ENCODE measurements at regions not wholly inside any gene's neighbourhood (a gene's known extent, or its start where the extent isn't known, plus 50 kb on each side); places are given as distances from the start of the nearest gene placed in this dataset.

DNA sequence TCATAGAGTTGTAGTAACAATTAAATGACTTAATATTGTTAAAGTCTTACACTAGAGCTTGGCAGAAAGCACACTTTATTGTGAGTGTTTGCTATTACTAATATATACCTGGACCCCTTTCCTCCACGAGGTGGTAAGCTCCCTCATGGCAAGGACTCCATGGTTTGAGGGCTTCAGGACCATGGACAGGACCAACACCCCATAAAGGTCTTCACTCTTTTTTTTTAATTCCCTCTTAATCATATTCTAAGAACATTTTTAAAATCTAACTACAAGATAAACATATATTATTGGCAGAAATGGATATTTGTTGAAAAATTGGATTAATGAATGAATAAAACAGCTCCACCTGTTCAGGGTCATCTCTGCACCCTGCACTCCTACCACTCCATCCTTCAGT, 154.5 kb downstream of the CBLN1 start:
- no peak for DNase-seq

DNA sequence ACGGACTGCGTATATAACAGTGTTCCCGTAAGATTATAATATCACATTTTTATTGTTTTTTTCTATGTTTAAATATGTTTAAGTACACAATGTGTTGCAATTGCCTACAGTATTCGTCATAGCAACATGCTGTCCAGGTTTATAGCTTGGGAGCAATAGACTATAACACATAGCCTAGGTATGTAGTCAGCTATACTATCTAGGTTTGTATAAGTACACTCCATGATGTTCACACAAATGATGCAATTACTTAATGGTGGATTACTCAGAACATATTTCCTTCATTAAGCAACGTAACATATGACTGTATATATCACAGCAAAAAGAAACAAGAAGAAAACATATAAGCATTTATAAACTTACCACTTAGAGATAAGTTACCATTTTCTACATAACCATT, 160.0 kb downstream of the CBLN1 start:
- DNase-seq = no peak

DNA sequence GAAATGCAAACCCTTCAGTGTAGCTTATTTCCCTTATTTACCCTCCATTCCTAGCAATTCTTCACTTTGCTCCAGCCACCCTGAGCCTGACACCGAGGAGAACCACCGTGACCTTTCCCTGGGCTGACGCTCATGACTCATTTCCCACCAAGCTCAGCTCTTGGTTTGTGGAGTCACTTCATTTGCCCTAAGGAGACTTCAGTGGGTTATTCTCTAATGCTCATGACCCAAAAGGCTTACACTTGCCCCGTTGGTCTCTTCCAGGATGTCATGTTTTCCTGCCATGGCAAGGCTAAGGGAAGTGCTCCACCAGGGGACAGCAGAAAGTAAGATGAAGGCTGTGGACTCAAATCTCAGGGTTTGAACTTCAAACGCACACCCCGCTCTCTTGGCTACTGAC, 161.0 kb downstream of the CBLN1 start:
- no peak for DNase-seq

DNA sequence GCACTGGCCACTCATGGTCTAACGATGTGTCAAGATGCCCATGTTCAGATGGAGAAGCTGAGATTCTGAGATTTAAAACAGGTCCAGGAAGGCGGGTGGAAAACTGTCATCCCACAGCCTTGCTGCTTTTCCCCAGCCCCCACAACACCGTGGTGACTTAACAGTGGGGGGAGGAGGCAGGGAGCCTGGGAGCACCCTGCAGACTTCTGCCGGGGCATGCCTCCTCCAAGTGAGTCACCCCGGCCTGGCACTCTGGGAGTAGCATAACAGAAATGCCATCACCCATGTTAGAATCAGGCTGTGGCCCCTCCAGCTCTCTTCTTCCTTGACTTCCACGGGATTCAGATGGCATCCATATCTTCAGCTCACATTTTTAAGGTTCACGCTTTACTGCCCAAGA, 164.8 kb downstream of the CBLN1 start:
- DNase-seq = no peak

DNA sequence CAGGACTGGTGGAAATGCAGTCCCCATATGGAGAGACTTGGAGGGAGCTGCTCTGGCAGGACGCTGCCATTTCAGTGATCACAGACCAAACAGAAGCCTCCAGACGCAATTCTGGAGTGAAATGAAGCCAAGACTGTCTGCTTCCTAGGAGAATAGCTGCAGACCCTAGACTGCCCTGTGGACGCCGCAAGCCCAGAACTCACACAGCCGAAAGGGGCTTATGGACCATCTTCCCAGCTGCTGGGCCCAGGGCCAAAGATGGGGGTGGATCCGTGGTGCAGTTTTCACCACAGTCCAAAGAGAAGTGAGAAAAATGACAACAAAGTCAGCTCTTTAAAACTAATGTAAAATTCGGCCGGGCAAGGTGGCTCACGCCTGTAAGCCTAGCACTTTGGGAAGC, 165.7 kb downstream of the CBLN1 start:
- no peak for DNase-seq

DNA sequence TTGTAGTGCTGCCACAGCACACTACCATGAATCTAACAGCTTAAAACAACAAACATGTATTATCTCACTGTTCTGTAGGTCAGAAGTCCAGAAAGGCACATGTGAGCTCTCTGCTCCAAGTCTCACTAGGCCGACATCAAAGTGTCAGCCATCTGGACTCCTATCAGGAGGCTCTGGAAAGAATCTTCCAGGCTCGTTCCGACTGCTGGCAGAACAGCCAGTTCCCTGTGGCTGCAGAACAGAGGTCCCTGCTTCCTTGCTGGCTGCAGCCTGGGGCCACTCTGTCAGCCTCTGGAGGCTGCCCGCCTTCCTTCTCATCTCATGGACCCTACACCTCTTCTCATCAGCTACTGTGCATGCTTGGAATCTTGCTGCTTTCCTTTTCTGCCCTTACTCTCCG, 168.9 kb downstream of the CBLN1 start:
- no peak for DNase-seq

DNA sequence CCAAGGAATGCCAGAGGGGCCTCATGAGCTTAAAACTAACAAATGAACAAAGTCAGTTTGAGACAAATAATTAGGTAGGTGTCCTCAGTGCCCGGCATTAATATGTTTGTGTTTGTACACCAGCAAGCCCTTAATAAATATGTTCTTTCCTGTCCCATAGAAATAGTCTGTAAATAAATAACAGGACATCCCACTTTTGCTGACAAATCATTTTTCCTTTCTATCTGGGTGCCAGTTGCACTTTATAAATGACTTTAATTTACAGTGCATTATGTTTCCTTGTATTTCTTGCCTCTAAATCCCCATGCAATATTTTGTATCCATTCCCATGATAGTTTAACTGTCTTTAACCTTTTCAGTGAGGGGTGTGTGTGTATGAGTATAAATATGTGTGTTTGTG, 170.3 kb downstream of the CBLN1 start:
- DNase-seq = no peak

DNA sequence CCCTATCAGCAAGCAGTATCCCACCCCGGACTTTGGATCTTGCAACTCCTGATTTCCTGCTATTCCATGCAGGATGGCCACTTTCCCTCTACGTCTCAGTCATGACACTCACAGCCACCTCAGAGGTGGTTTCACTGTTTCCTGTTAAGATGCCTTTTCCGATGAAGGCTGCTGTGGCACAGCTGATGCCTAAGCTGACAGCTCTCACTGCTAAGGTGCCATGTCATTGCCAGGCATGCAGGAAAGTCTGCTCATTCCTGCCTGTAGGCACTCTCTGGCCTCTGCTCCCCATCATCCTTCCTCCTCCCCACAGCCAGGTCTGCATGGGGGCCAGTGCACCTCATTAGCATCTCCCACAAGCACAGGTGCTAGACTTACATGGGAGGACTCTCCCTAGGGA, 173.0 kb downstream of the CBLN1 start:
- no peak for DNase-seq

DNA sequence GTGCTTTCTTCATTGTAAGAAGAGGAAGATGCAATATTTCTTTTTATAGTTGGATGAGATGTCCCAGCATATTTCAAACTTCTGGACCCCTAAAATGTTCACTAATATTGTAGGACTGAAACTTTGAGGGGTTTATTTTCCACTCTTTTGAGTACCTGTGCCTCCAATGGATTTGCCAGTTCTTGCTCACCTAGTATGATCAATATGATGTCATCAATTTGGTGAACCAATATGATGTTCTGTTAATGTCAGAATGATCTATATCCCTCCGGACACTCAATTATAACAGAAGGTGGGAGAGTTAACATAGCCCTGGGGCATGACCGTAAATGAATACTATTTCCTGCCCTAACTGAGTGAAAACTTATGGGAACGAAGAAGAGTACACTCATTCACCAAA, 178.3 kb downstream of the CBLN1 start:
- DNase-seq = no peak

DNA sequence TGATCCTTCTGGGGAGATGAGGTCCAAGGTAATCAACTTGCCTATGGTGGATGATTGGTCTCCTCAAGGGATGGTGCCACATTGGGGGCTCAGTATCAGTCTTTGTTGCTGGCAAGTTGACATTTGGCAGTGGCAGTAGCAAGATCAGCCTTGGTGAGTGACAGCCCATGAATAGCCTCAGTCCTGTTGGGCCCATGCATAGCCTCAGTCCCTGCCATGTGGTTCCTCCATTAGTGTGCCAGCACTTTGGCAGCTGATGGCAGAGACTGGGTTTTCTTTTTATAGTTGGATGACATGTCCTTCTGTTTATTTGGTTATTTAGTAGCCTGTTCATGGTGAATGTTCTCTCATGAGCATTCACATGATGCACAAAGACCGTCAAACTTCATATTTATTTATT, 179.6 kb downstream of the CBLN1 start:
- DNase-seq = no peak

DNA sequence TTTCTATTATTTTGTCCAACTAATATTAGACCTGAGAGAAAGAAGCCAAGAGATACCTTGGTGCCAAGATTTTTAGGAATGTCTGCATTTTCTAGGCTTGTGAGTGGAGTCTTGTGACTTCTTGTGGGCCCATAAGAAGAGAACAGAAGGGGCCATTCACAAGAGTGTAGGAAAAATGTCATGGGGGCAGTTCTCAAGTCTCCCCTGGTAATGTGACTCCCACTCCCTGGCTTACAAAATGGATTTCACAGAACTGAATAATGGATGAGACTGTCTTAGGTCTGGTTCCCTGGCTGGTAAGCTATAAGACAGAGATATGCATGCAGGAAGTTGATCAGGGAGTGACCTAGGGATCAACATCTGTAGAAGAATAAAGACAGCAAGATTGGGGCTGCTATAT, 181.3 kb downstream of the CBLN1 start:
- DNase-seq = no peak

DNA sequence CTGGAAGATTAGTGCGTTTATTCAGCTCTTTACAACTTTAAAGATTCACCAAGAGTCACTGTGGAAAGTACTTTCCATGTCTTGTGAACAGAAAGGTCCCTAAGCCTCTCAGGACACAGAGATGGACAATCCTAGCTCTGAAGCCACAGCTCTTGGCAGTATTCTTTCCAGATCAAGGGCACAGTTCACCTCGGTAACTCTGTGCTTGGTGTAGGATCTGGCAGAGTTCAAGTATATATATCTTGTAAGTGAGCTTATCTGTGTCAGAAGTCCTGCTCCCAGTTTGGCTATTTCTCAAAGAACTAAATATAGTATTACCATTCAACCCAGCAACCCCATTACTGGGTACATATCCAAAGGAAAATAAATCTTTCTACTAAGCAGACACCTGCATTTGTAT, 183.7 kb downstream of the CBLN1 start:
- no peak for DNase-seq

DNA sequence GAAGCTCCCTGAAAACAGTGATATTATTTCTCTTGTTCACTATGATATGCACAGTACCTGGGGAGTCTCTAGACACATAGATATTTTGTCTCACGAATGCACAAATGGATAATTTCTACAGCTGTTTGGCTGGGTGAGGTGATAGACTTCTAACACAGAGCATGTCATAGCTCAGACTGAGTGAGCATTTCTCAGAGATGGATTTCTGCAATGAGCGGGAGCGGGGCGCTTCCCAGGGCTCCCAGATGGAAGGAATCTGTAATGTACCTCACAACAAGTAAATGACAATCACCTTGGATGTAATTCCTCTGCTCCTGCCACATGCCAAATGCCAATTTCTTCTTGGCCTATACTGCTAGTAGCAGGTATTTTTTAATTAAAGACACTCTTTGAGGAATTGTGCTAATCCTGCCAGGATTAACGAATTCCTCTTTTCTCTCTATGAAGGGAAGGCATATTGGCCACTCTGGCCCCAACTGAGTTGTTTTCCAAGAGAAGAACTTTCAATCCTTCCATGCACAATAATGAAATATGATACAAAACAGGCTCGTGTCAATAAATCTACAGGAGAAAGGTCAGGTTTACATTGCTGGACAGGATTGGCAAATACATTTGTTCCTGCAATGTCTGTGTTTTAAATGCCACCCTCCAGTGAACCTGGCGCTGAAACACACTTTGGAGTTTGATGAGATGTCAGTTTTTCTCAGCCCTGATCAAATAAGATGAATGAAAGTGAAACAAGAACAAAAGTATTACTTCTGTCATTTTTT, 185.3 kb downstream of the CBLN1 start:
- DNase-seq = no peak

DNA sequence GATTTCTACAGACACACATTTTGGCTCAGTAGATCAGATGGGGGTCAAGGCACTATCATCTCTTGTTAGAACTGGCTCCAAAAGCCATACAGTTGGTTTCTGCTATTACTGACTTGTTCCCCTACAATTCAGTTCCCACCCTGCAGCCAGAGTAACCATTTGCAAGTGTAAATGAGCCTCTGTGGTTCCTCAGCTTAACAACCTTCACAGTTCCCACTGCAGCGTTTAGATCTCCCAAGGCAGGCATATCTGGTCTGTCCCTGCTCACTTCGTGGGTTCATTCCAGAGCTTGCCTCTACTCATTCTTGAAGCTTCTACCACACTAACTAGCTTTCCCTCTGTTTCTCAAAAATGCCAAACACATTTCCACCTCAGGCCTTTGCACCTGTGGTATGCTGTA, 186.1 kb downstream of the CBLN1 start:
- DNase-seq = no peak

DNA sequence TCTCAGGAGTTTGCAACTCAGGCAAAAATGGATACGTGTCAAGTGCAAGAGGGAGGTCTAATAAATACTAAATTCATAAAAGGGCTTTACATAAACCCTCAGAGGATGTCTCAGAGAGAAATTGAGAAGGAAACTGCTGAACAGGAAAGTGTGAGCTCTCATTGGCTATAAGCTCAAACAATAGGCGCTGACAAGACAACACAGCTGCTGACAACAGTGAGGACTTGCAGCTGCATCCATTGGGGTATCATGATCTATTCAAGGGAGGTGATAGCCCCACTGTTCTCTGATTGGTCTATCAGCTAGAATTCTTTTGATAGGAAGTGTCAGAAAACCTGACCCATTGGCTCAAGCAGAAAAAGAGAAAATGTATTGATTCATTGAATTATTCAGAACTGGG, 187.2 kb downstream of the CBLN1 start:
- DNase-seq = no peak

DNA sequence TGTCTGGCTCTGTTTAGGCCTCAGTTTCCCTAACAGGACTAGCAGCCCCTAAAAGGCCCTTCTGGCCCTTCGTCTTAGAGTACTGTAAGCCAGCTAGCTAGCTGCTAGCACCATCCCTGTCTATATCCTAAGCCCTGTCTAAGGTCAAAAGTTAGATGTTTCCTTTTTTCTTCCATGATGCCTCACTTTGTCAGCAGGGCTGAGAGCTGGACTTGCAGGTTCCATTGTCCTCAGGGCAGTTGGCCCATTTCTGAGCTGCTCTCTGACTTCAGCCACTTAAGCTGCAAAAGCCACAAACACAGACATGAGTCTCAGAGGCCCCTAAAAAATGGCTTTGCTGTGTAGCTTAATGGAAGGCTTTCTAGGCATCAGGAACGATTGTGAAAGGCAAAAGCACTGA, 187.7 kb downstream of the CBLN1 start:
- DNase-seq = no peak

DNA sequence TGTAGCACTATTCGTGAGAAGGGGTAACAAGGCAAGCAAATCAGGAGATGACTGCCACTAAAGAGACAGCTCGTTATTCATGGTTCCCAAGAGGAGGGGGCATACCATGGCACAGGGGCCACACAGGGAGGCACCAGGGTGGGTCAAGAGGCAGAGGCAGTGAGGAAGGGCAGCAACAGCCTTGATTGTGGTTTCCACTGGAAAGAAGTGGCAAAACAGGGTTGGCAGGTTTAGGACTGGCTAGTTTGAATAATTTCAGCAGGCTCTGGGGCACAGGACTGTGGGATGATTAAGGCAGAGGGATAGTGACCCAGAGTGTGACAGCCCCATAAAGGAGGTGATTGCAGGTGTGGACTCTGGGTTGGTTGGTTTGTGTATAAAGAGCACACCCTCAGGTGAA, 188.9 kb downstream of the CBLN1 start:
- no peak for DNase-seq

DNA sequence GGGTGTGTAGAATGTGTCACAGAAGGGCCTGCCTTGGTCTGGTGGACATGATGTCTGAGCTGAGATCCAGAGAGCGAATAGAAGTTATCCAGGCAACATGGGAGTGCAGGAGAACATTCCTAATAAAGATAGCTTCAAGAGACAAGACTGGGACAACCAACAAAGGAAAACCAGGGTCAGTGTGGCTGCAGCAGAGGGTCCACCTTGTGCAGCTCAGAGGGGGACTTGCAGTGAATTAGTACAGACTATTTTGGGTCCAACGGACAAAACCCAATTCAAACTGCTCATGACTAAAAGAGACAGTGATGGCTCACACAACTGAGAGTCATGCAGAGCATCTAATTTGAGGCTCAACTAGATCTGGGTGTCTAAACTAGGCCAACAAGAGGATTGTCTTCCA, 192.1 kb downstream of the CBLN1 start:
- no peak for DNase-seq

DNA sequence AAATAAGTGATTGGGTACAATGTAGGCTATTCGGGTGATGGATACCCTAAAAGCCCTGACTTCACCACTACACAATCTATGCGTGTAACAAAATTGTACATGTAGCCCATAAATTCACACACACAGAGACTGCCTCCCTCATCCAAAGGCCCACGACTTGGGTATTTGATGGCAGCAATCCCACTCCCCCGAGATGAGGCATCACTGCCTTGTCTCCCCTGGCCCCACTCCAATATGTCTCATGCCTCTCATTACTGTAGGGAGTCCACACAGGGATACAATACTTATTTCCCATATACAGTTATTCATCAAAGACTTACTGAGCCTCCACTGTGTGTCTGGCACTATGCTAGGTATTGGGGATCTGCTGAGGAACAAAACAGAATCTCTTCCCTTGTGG, 192.6 kb downstream of the CBLN1 start:
- no peak for DNase-seq

DNA sequence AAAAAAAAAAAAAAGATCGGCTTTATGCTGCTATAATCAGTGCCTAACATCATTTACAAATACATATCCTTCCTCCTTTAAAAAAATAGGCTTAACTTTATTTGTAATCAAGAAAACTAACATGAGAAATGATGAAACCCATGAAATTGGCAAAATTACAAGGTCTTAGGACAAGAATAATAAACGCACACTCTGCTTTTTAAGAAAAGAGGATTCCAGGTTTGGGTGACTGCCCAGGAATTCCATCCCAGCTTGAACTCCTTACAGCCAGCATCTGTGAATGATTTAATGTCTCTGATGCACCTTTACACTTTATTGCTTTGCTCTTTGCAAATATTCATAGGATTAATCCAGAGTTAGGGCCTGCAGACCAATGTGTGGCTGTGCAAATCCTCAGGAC, 196.0 kb downstream of the CBLN1 start:
- no peak for DNase-seq

DNA sequence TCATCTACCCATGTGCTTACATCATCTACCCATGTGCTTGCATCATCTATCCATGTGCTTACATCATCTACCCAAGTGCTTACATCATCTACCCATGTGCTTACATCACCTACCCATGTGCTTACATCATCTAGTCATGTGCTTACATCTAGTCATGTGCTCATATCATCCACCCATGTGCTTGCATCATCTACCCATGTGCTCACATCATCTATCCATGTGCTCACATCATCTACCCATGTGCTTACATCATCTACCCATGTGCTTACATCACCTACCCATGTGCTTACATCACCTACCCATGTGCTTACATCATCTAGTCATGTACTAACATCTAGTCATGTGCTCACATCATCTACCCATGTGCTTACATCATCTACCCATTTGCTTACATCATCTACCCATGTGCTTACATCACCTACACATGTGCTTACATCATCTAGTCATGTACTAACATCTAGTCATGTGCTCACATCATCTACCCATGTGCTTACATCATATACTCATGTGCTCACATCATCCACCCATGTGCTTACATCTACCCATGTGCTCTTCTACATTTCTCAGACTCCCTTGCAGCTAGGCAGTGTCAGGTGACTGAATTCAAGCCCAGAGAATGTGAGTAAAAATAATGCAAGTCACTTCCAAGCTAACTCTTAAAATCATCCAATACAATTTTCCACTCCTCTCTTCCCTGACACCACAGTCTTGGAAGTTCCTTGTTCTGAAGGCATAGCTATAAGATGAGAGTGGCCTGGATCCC, 196.8 kb downstream of the CBLN1 start:
- DNase-seq = no peak

DNA sequence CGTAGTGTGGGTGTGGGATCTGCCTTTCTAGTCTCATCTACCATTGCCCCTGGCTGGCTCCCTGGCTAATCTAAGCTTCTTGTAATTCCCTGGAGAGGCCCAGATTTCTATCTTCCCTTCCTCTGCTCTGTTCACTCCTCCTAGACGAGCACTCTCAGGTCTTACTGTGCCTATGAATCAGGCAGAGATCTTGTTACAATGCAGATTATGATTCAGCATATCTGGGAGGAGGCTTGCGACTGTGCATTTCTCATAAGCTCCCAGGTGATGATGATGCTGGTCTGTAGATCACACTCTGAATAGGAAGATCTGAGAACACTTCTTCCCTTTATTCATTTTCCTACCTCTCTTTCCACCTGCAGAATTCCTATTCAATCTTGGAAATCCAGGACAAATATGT, 200.1 kb downstream of the CBLN1 start:
- DNase-seq = no peak

DNA sequence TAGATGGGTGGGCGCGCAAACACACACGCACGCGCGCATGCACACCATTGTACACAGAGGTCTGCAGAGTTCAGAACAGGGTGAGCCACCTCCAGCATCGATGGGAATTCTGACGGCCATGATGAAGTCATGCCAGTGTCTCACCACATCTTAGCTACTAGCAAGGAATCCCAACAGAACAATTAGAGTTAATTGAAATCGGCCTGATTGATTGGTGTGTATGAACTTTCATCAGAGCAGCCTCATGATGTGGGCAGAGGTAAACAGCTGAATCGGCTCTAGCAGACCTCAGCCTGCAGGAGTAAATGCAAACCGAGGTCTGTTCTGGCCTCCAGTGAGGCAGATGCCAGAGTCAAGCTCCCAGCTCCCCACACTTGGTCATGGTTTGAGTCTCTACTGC, 200.6 kb downstream of the CBLN1 start:
- DNase-seq = no peak

DNA sequence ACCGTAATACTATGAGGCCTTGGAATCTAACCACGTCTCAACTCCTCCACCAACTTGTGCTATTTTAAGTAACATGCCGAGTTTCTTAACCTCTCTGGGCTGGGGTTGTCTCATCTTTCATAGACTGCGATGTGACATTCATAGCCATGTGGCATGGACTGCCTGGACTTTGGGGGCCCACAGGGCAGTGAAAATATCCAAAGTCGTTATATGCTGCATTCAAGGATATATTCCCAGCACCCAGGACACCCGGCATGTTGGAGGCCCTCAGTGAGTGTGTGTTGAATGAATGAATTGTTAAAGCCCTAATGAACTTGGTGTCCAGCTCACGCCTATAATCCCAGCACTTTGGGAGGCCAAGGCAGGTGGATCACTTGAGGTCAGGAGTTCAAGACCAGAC, 203.1 kb downstream of the CBLN1 start:
- no peak for DNase-seq

DNA sequence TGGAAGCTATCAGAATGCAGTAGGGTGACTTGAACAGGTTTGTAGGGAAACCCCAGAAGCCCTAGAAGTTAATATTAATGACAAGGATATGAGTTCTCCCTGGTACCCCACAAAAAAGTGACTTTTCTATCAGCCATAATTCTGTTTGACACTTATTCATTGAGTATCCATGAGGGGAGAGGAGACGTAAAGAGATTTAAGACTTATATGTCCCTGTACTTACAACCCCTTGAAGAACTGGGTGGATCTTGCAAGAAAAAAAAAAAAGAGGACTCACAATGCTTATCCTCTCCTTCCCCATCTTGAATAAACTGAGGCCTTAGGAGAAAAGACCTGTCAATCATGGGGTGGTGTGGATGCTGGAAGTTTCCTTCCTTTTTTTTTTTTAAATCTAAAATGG, 203.5 kb downstream of the CBLN1 start:
- no peak for DNase-seq

Measured in NCI-H226 (cell line).